ENCODE measurements at regions not wholly inside any gene's neighbourhood (a gene's known extent, or its start where the extent isn't known, plus 50 kb on each side); places are given as distances from the start of the nearest gene placed in this dataset.

GRCh38 chr21:24046829-24047443 is 1560.3 kb downstream of the MRPL39 start:
- TF ChIP-seq REST (IDR thresholded peaks at IDR 0.05; ENCODE audit: low read depth) (no peak), USF1 (IDR thresholded peaks at IDR 0.05) (no peak), EP300 (IDR thresholded peaks at IDR 0.05; ENCODE audit: borderline replicate concordance) (no peak), MAX (IDR thresholded peaks at IDR 0.05) (no peak), RAD21 (IDR thresholded peaks at IDR 0.05; ENCODE audit: low read depth) (no peak), CEBPB (IDR thresholded peaks at IDR 0.05) (no peak), ZBTB7A (IDR thresholded peaks at IDR 0.05; ENCODE audit: low read depth) (no peak), YY1 (IDR thresholded peaks at IDR 0.05; ENCODE audit: low read depth) (no peak), TAF1 (IDR thresholded peaks at IDR 0.05; ENCODE audit: low read depth) (no peak), EGR1 (IDR thresholded peaks at IDR 0.05) (no peak), FOXM1 (IDR thresholded peaks at IDR 0.05; ENCODE audit: borderline replicate concordance, low read depth) (no peak), TEAD4 (IDR thresholded peaks at IDR 0.05) (no peak), NFIC (IDR thresholded peaks at IDR 0.05) (no peak), CREB1 (IDR thresholded peaks at IDR 0.05; ENCODE audit: low read depth) (no peak)
